Breast epithelium (tissue), 3 donors: ENCODE measurements at regions not wholly inside any gene's neighbourhood (a gene's known extent, or its start where the extent isn't known, plus 50 kb on each side); places are given as distances from the start of the nearest gene placed in this dataset.

ENCODE experiments used
- CTCF ChIP-seq, 3 donors: fragments of 450-650 bp; IDR thresholded peaks; one replicate each; pipeline ENCODE4 v1.5.1; 2016 to 2017; ENCODE audit warnings: antibody characterized with exemption in 3 of 3, mild to moderate bottlenecking in 3 of 3, moderate library complexity in 3 of 3
- POLR2A ChIP-seq: fragments of 450-650 bp; IDR thresholded peaks from one replicate; pipeline ENCODE4 v1.6.1; 2016; ENCODE audit warnings: antibody characterized with exemption, mild to moderate bottlenecking, moderate library complexity
- POLR2AphosphoS5 ChIP-seq, 3 donors: sonication (generic); formaldehyde crosslinking; IDR thresholded peaks; one replicate each; pipeline ENCODE4 v1.6.1; 2017; ENCODE audit warnings: antibody characterized with exemption in 3 of 3

GRCh38 chr2:66080127-66080526 is 354.8 kb upstream of the MEIS1 start:
- TF ChIP-seq CTCF (IDR thresholded peaks at IDR 0.05) (no peak), POLR2AphosphoS5 (IDR thresholded peaks at IDR 0.05) (no peak), POLR2A (no peak)
